ENCODE measurements at regions not wholly inside any gene's neighbourhood (a gene's known extent, or its start where the extent isn't known, plus 50 kb on each side); places are given as distances from the start of the nearest gene placed in this dataset.

DNA sequence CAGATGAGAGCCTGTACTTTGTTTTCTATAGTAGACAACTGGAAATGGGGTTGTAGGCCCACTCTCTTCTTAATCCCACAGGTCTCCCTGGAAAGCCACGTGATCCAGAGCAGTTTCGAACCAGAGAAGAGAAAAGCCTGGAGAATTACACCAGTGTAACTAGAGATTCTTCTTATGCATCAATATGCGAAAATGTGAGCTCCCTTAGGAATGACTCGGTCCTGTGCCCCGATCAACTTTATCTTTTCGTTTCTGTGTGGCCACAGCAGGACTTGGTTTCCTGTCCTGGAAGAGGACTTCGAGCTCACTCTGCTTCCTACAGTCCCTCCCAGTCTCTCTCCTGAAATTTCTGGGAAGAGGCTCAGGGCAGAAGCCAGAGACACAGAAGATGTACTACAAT, 73.8 kb upstream of the TPM1 start:
- no peak for FAIRE-seq

DNA sequence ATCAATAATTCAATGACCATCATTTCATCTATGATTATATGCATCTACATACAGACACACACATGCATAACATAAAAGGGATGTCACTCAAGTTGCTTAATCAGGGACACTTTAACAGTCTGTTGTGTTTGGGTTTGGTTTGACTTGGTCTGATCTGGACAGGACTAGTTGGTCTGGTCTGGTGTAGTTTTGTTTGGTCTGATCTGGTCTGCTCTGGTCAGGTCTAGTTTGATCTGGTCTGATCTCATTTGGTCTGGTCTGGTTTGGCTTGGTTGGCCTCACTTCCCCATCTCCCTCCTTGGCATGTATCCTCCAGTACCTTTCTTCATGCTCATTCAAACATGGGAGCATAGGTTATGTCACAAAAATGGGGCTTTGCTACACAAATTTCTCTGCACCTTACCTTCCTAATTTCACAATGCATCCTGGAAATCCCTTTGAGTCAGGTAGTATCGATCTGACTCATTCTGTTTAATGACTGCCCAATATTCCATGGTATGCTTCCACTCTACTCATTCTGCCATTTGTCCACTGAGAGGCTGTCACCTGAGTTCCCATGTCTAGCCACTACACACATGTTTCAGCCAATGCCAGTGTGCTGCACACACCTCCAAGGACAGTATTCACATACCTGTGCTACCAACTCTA, 73.0 kb upstream of the TPM1 start:
- FAIRE-seq = no peak

DNA sequence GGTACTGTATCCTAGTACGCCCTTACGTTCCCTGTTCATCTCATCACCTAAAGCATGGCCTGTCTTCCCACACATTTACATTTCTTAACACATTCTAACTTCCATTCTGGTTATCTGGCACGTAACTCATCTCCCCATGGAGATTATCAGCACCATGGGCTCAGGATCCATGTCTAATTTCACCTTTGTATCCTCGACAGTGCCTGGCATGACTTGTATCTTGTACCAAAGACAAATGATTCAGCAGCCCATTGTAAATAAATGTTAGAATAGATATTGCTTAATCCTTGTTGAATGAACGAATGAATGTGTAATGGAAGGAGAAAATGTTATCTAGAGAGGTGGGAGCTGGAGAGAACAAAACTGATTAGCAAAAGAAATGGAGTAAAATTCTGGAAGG, 69.7 kb upstream of the TPM1 start:
- FAIRE-seq = no peak

DNA sequence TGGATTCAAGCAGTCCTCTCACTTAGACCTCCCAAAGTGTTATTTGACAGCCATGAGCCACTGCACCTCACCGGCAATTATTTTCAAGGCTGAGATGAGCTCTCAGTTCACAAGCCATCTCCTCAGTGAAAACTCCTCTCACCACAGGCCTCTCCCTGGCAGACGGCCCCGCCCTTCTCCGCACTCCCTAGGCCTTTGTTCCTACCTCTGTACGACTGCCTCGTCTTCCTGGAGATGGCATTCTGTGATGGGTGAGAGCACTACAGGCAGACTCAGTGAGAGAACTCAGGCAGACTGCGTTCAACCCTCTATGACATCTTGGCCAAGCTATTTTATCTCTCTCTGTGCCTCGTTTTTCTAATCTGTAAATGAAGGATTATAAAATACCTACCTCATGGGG, 67.0 kb upstream of the TPM1 start:
- FAIRE-seq = no peak

DNA sequence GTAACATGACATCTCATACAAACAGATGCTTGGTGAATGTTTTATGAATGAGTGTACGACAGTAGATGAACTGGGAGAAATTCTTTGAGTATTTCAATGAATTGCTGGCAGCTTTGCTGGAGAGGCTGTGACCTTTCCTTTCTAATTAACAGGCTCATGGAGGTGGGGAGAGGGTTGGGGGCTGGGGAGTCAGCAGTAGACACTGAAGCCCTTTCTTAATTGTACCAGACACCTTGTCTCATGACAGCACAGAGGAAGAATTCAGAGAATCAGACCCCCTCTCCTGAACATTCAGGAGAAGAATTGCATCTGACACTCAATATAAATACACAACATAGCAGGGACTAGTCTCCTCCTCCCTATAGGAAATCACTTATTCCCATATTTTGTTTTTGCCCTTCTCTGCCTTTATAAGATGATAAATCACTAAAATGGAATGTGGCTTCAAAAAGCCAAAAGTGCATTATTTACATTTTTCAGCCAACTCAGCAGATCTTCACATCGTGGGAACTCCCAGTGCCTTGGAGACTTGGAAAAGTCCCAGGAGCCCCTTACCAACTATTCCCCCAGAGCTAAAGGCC, 66.2 kb upstream of the TPM1 start:
- no peak for FAIRE-seq

DNA sequence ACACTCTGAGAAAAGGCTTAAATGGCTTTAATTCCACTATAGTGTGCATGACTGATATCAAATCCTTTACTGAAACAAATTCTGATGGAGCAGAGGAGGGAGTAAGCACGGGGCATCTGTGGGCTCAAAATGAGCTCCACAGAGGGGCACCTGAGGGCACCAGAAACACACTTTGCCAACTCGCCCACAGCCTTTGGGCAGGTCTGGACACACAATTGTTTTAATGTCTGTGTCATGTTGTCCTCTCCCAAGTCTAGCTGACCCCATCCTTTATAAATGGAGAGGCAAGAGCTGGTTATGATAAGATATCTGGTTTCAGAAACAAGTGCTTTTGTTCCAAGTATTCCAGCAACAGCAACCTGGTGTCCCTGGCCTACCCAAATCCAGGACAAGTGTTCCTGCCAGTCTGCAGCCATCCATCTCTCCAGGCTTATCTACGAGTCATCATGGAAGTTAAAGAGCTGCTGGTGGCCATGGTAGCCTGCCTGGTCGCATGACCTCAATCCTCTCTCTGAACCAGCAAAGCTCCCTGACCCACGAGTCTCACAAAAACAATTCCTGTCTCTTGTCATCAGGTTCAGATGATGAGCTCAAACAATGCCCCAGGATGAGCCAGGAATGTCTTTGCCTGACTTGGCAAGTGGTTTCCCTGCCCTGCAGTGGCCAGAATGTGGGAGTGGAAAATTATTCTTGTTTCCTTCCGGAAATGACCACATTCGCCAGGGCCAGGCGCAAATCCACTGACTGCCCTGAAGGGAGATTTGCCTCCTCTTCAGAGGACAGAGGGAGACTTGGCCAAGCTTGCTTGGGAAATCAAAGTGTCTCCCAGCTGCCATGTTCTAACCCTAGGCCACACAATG, 64.4 kb upstream of the TPM1 start:
- no peak for FAIRE-seq

DNA sequence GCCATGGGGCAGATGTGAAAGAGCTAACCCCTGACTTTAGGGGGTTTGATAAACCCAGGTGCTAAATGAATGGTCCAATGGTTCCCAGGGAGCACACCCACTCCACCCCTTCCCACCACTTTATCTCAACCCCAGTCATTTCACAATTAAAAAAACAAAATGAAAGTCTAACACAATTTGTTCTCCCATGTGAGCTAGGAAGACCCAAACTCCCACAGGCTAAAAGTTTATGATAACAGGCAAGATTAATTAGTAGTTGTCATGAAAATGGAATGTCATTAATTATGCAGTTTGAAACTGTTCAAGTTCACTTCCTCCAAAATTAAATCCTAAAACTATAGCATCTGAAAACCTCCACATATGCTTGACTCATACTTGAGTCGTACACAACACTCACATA, 63.3 kb upstream of the TPM1 start:
- no peak for FAIRE-seq

DNA sequence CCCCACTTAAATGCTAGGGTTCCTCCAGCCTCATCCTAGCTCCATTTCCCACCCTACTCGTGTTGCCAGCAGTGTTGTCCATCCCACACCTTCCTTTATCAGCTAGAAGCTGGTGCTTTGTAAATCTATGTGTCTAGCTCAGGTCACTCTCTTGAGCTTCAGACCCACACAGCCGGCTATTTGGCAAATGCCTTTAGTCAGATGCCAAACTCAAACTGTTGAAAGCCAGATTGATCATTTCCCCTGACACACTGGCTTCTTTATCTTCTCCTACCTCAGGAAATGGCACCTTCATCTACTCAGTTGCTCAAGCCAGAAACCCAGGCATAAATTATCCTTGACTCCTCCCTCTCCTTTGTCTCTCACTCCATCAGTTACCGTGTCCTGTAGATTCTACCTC, 61.5 kb upstream of the TPM1 start:
- FAIRE-seq = no peak

DNA sequence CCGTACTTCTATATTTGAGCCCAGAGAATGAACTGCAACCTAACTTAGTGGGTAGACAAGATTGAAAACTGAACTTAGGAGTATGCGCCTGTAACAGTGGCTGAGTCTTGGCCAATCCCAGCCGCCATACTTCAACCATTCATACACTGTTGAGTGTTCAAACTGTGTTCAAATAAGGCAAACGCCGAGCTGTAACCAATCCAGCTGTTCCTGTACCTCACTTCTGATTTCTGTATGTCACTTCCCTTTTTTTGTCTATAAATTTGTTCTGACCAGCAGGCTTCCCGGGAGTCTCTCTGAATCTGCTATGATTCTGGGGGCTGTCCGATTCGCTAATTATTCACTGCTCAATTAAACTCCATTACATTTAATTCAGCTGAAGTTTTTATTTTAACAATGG, 58.6 kb upstream of the TPM1 start:
- no peak for FAIRE-seq

DNA sequence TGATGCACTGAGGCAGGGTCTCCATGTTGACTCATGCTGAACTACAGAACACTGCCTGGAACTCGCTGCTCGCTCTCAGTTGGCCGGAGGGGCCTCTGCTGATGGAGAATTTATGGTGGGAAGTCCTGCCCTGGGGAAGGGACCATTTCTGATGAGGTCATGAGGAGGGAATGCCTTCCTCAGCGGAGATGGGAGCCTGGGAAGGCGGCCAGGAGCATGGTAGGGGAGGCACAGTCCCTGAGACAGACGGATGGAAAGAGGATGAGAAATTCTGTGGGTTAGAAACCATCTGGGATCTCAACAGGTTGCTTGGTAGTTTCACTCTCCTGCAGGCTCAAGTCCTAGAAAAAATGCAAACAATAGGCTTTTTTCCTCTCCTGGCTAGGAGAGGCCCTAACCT, 56.8 kb upstream of the TPM1 start:
- FAIRE-seq = no peak

DNA sequence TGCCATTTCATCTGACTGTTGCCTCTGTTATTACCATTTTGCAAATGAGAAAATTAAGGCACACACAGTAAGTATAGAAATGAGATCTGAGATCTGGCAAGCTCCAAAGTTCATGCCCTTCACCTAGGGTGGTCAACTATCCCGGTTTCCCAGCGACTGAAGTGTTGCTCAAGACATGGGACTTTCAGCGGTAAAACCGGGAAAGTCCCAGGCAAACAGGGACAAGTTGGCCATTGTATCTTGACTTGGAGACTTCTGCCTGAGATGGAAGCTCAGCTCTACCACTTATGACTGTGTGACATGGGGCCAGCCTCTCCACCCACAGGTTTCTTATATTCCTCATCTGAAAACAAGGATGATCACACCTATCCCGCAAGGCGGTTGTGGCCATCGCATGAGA, 55.6 kb upstream of the TPM1 start:
- FAIRE-seq = no peak

DNA sequence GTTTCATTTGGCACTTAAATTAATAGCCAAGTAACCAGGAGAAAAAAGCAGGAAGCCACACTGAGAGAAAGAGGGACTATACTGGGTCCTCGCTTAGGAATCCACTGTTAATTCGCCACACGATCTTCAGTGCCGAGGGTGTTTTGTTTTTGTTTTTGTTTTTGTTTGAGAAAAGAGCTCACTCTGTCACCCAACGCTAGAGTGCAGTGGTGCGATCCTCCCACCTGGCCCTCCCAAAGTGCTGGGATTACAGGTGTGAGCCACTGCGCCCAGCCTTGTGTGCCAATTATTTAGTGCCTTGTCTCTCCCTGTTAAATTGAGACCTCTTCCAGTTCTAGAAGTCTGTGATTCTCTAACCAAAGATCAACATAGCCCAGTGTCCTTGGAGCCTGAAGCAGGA, 53.8 kb upstream of the TPM1 start:
- no peak for FAIRE-seq

DNA sequence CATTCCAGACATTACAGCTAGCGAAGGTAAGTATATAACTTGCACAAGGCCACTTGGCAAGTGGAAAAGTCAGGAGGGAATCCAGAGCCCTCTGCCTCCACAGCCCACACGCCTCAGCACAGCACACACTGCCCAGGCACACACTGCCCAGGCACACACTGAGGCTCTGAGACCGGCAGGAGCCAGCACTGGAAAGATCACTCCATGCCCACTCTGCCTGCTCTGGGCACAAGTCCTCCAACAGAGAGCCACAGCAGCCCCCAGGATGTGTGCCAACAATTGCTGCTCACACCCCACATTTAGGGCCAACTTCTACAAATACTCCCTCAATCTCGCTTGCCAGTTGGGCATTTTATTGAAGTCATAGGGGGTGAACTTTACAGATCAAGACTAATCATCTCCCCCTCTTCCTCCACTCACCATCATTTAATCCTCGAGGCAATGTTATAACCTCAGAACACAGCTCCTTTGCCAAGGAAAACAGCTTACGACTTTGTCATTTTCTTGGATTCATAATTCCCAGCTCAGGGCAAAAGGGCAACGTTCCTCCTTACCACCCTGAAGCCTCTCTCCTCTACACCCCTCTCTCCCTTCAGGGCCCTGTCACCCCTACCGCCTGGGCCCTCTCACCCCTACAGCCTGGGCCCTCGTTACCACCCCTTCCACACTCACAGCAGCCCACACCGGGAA, 53.0 kb upstream of the TPM1 start:
- FAIRE-seq = no peak

DNA sequence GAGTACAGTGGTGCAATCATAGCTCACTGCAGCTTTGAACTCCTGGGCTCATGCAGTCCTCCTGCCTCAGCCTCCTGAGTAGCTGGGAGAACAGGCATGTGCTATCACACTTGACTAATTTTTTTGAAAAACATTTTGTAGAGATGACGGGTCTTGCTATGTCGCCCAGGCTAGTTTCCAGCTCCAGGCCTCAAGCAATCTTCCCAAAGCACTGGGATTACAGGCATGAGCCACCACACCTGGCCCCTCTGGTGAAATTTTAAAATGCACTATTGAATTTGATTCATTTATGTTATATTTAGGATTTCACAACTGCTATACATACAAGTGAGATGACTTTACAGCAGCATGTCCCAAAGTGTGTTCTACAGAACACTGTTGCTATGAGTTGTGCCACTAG, 50.8 kb upstream of the TPM1 start:
- FAIRE-seq = no peak

DNA sequence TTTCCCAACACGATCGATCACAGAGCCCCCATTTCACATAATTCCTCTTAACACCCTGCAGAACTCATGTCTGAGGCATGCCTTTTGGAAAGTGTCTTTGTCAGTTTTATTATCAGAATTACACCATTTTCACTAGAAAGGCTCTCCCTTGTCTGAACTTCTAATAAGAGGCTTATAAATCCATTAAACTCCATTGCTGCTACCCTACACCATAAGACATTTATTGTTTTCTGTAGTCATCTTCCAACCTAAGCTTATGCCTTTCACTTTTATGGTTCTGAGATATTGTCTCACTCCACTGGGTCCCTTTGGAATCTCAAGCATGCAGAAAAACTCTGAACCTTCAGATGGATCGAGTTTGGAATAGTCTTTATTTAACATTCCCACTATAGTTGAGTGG, 50.2 kb upstream of the TPM1 start:
- no peak for FAIRE-seq
